ENCODE measurements at regions not wholly inside any gene's neighbourhood (a gene's known extent, or its start where the extent isn't known, plus 50 kb on each side); places are given as distances from the start of the nearest gene placed in this dataset.
A peak's percentile ranks its signal among the peaks of the same experiment; 100 is the strongest.

DNA sequence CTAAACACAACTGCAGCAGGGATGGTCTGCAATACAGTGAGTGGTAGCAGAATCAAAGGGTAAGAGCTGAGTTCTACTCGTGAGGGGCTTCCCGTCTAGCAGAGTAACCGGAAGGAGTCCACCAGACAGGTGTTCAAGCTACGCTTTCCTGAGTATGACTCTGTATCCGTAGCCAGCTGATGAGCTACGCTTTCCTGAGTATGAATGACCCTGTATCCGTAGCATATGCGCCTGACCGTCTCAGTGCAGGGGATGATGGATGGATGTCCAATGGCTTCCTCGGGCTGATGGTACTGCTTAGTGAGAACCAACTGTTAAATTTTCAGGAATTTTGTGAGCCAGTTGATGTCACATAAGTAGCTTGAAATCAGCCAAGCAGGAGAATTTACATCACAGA lies 244.1 kb upstream of the MYT1L start:
- peak in 1 of 7 donors; percentile 15 for DNase-seq
- Histone ChIP-seq H3K4me3 (no peak overlapping the region), H3K9me3 (replicated peaks in 1 of 3) (no peaks in the 10 kb centered on the region), H3K36me3 (replicated peaks in 1 of 2) (no peaks in the 10 kb centered on the region), H3K27ac (no peak overlapping the region), H3K27me3 (no peaks in the 10 kb centered on the region), H3K4me1 (replicated peaks in 1 of 2) (no peaks in the 10 kb centered on the region)
- WGBS, 4 donors: 72 to 85% (median 80%) methylated on average over 10 of the region's 10 CpGs
- no peak for TF ChIP-seq POLR2A (IDR thresholded peaks at IDR 0.05)
- TF ChIP-seq, protein P1, sequence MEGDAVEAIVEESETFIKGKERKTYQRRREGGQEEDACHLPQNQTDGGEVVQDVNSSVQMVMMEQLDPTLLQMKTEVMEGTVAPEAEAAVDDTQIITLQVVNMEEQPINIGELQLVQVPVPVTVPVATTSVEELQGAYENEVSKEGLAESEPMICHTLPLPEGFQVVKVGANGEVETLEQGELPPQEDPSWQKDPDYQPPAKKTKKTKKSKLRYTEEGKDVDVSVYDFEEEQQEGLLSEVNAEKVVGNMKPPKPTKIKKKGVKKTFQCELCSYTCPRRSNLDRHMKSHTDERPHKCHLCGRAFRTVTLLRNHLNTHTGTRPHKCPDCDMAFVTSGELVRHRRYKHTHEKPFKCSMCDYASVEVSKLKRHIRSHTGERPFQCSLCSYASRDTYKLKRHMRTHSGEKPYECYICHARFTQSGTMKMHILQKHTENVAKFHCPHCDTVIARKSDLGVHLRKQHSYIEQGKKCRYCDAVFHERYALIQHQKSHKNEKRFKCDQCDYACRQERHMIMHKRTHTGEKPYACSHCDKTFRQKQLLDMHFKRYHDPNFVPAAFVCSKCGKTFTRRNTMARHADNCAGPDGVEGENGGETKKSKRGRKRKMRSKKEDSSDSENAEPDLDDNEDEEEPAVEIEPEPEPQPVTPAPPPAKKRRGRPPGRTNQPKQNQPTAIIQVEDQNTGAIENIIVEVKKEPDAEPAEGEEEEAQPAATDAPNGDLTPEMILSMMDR (IDR thresholded peaks at IDR 0.05): no peak
- intact Hi-C loops (cut with DNase I): no loop called here

DNA sequence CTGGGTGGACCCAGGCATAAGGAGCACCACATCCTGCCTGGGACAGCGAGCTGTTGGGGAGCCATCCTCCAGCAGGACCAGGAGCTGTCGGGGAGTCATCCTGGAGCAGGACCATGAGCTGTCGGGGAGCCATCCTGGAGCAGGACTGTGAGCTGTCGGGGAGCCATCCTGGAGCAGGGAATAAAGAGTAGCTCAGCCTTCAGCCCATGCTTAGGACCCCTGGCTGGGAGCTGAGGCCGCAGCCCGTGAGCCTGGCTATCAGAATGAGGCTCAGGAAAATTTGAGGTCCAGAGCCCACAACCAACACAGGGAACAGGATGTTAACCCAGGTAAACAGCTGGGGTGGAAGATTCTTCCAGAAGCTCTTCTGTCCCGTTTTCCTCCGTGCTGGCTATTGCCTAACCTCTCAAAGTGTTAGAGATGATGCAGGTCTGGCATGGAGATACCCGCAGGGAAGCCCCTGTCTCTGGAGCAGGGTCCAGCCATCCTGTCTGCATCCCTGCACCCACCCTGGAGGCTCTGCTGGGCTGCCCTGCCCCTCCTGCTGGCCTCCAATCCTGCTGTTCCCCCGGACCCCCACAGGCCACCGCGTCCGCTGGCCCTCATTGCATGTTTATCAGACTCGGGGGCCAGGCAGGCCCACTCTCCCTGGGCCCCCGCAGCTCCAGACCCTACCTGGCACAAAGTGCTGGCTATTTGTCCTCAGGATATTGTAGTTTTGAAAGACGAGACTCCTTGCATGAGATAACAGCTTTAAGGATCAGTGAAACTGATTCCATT lies 243.5 kb upstream of the MYT1L start:
- intact Hi-C loops (cut with DNase I): no loop called here
- no peak overlapping the region for H3K27ac ChIP-seq
- no peaks in the 10 kb centered on the region for H3K4me1 ChIP-seq (replicated peaks in 1 of 2)
- H3K9me3 ChIP-seq (replicated peaks in 1 of 3): no peaks in the 10 kb centered on the region
- no peaks in the 10 kb centered on the region for H3K27me3 ChIP-seq
- TF ChIP-seq, protein P1 (IDR thresholded peaks at IDR 0.05): no peak
- no peak for TF ChIP-seq POLR2A (IDR thresholded peaks at IDR 0.05)
- no peaks in the 10 kb centered on the region for H3K36me3 ChIP-seq (replicated peaks in 1 of 2)
- H3K4me3 ChIP-seq: no peak overlapping the region
- WGBS, 4 donors: 77 to 85% (median 81%) methylated on average over 8 to 15 of the region's 16 CpGs
- DNase-seq: no peak

DNA sequence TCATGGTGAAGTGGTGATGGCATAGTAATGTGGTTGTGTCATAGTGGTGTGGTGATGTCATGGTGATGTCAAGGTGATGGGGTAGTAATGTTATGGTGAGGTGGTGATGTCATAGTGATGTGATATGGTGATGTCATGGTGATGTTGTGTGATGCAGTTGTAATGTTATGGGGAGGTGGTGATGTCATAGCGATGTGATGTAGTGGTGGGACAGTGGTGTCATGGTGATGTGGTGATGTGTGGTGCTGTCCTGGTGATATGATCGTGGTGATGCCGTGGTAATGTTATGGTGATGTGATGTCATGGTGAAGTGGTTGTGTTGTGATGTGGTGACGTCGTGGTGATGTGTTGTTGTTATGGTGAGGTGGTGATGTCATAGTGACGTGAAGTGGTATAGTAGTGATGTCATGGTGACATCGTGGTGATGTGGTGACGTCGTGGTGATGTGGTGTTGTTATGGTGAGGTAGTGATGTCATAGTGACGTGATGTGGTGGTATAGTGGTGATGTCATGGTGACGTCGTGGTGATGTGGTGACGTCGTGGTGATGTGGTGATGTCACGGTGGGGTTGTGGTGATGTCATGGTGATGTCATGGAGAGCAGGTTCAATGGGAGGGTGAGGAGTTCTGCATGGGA lies 242.7 kb upstream of the MYT1L start:
- no peaks in the 10 kb centered on the region for H3K9me3 ChIP-seq (replicated peaks in 1 of 3)
- no peaks in the 10 kb centered on the region for H3K4me1 ChIP-seq (replicated peaks in 1 of 2)
- TF ChIP-seq, protein P1 (IDR thresholded peaks at IDR 0.05): no peak
- TF ChIP-seq POLR2A (IDR thresholded peaks at IDR 0.05): no peak
- WGBS, 4 donors: 89 to 95% (median 93%) methylated on average over 15 of the region's 15 CpGs
- no peaks in the 10 kb centered on the region for H3K27me3 ChIP-seq
- DNase-seq: peak in 1 of 7 donors; percentile 46
- H3K36me3 ChIP-seq (replicated peaks in 1 of 2): no peaks in the 10 kb centered on the region
- intact Hi-C loops (cut with DNase I): no loop called here
- no peak overlapping the region for H3K4me3 ChIP-seq
- H3K27ac ChIP-seq: no peak overlapping the region

DNA sequence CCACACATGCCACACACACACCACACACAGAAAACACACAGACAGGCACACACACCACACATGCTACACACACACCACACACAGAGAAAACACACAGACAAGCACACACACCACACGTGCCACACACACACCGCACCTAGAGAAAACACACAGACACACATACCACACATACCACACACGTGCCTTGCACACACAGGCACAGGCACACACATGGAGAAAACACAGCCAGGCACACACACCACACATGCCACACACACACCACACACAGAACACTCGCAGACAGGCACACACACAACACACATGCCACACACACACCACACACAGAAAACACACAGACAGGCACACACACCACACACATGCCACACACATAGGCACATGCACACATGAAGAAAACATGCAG lies 242.1 kb upstream of the MYT1L start:
- Histone ChIP-seq H3K9me3 (replicated peaks in 1 of 3) (no peaks in the 10 kb centered on the region), H3K4me1 (replicated peaks in 1 of 2) (no peaks in the 10 kb centered on the region), H3K27me3 (no peaks in the 10 kb centered on the region), H3K27ac (no peak overlapping the region), H3K4me3 (no peak overlapping the region), H3K36me3 (replicated peaks in 1 of 2) (no peaks in the 10 kb centered on the region)
- peak in 1 of 7 donors; percentile 9 for DNase-seq
- intact Hi-C loops (cut with DNase I): no loop called here
- WGBS, 4 donors: 88 to 95% (median 92%) methylated on average over 4 of the region's 4 CpGs
- TF ChIP-seq, protein P1 (IDR thresholded peaks at IDR 0.05): no peak
- TF ChIP-seq POLR2A (IDR thresholded peaks at IDR 0.05): no peak
